GM18951 (cell line): ENCODE measurements at regions not wholly inside any gene's neighbourhood (a gene's known extent, or its start where the extent isn't known, plus 50 kb on each side); places are given as distances from the start of the nearest gene placed in this dataset.

Experiments
- POLR2A ChIP-seq: IDR thresholded peaks from 4 replicates; pipeline ENCODE4 v1.6.1; 2011; ENCODE audit warnings: mild to moderate bottlenecking; ENCODE audit not compliant: insufficient read length, insufficient read depth; ENCODE audit errors: extremely low read depth
- in situ Hi-C: fragments of 300-500 bp; cut with MboI; formaldehyde crosslinking; loops from one replicate; pipeline ENCODE4 v1.12.0; 2022; ENCODE audit warnings: low sequenced_read_pairs, mixed read lengths, inconsistent platforms; ENCODE audit not compliant: unreplicated experiment

GRCh38 chr18:42614619-42615293 lies 500.7 kb downstream of the RIT2 start:
- no peak for TF ChIP-seq POLR2A
- in situ Hi-C loops, result no loop called here

GRCh38 chr18:42617221-42617620 lies 498.3 kb downstream of the RIT2 start:
- in situ Hi-C loops, result no loop called here
- TF ChIP-seq POLR2A, result no peak

GRCh38 chr18:42619771-42620170 lies 495.7 kb downstream of the RIT2 start:
- TF ChIP-seq POLR2A, result no peak
- in situ Hi-C loops, result no loop called here

- in situ Hi-C loops, result no loop called here
- TF ChIP-seq POLR2A, result no peak
Observed at GRCh38 chr18:42620657-42621056, 494.8 kb downstream of the RIT2 start.

- in situ Hi-C loops, result no loop called here
- TF ChIP-seq POLR2A, result no peak
Observed at GRCh38 chr18:42623935-42624334, 491.6 kb downstream of the RIT2 start.

GRCh38 chr18:42632801-42633200 lies 482.7 kb downstream of the RIT2 start:
- in situ Hi-C loops, result no loop called here
- no peak for TF ChIP-seq POLR2A

- in situ Hi-C loops, result no loop called here
- TF ChIP-seq POLR2A, result no peak
Observed at GRCh38 chr18:42635378-42636048, 480.0 kb downstream of the RIT2 start.

- TF ChIP-seq POLR2A, result no peak
- in situ Hi-C loops, result no loop called here
Observed at GRCh38 chr18:42636309-42636708, 479.2 kb downstream of the RIT2 start.

GRCh38 chr18:42640160-42640559 lies 475.3 kb downstream of the RIT2 start:
- in situ Hi-C loops, result no loop called here
- no peak for TF ChIP-seq POLR2A

- in situ Hi-C loops, result no loop called here
Observed at GRCh38 chr18:42641996-42642395, 473.5 kb downstream of the RIT2 start.

GRCh38 chr18:42644729-42645131 lies 470.8 kb downstream of the RIT2 start:
- no peak for TF ChIP-seq POLR2A
- in situ Hi-C loops, result no loop called here

More at GRCh38 chr18:42641996-42642395, 473.5 kb downstream of the RIT2 start:
- TF ChIP-seq POLR2A, result no peak

- in situ Hi-C loops, result no loop called here
Observed at GRCh38 chr18:42649331-42650035, 466.0 kb downstream of the RIT2 start.

GRCh38 chr18:42654556-42654955 lies 460.9 kb downstream of the RIT2 start:
- in situ Hi-C loops, result no loop called here
- no peak for TF ChIP-seq POLR2A

More at GRCh38 chr18:42649331-42650035, 466.0 kb downstream of the RIT2 start:
- TF ChIP-seq POLR2A, result no peak
